ENCODE measurements at regions not wholly inside any gene's neighbourhood (a gene's known extent, or its start where the extent isn't known, plus 50 kb on each side); places are given as distances from the start of the nearest gene placed in this dataset.
"Not testable (repeated sequence)": the region's sequence is repeated elsewhere in the genome, so short reads cannot be mapped to it uniquely, and the experiment has no call there.

GRCh38 chr16:51542981-51543815 is 392.1 kb upstream of the SALL1 start:
- DNase-seq (ENCODE audit: low read depth): no peak

- no peak for DNase-seq (ENCODE audit: low read depth)
Observed at GRCh38 chr16:51540259-51540658, 389.2 kb upstream of the SALL1 start.

GRCh38 chr16:51538707-51539498 is 387.8 kb upstream of the SALL1 start:
- no peak for DNase-seq (ENCODE audit: low read depth)

GRCh38 chr16:51535591-51535990 is 384.5 kb upstream of the SALL1 start:
- DNase-seq (ENCODE audit: low read depth): no peak

GRCh38 chr16:51532551-51532950 is 381.5 kb upstream of the SALL1 start:
- no peak for DNase-seq (ENCODE audit: low read depth)

GRCh38 chr16:51531271-51531670 is 380.2 kb upstream of the SALL1 start:
- no peak for DNase-seq (ENCODE audit: low read depth)

- DNase-seq (ENCODE audit: low read depth): no peak
Observed at GRCh38 chr16:51527349-51527748, 376.3 kb upstream of the SALL1 start.

- DNase-seq (ENCODE audit: low read depth): no peak
Observed at GRCh38 chr16:51526621-51527020, 375.6 kb upstream of the SALL1 start.

GRCh38 chr16:51524555-51525373 is 373.7 kb upstream of the SALL1 start:
- DNase-seq (ENCODE audit: low read depth): no peak

GRCh38 chr16:51524070-51524469 is 373.0 kb upstream of the SALL1 start:
- DNase-seq (ENCODE audit: low read depth): no peak

GRCh38 chr16:51523400-51523799 is 372.3 kb upstream of the SALL1 start:
- no peak for DNase-seq (ENCODE audit: low read depth)

- DNase-seq (ENCODE audit: low read depth): no peak
Observed at GRCh38 chr16:51522902-51523301, 371.8 kb upstream of the SALL1 start.

GRCh38 chr16:51516960-51517359 is 365.9 kb upstream of the SALL1 start:
- DNase-seq (ENCODE audit: low read depth): not testable (repeated sequence)

GRCh38 chr16:51510416-51510815 is 359.3 kb upstream of the SALL1 start:
- no peak for DNase-seq (ENCODE audit: low read depth)

- no peak for DNase-seq (ENCODE audit: low read depth)
Observed at GRCh38 chr16:51509336-51509735, 358.3 kb upstream of the SALL1 start.

- no peak for DNase-seq (ENCODE audit: low read depth)
Observed at GRCh38 chr16:51508490-51509212, 357.6 kb upstream of the SALL1 start.

- DNase-seq (ENCODE audit: low read depth): no peak
Observed at GRCh38 chr16:51507286-51507685, 356.2 kb upstream of the SALL1 start.

- no peak for DNase-seq (ENCODE audit: low read depth)
Observed at GRCh38 chr16:51500306-51500705, 349.2 kb upstream of the SALL1 start.

- no peak for DNase-seq (ENCODE audit: low read depth)
Observed at GRCh38 chr16:51497541-51498211, 346.6 kb upstream of the SALL1 start.

GRCh38 chr16:51490866-51491265 is 339.8 kb upstream of the SALL1 start:
- DNase-seq (ENCODE audit: low read depth): no peak

- no peak for DNase-seq (ENCODE audit: low read depth)
Observed at GRCh38 chr16:51487880-51488279, 336.8 kb upstream of the SALL1 start.

All from HS-27A (cell line).